Endothelial cell (in vitro differentiated cells): ENCODE measurements at regions not wholly inside any gene's neighbourhood (a gene's known extent, or its start where the extent isn't known, plus 50 kb on each side); places are given as distances from the start of the nearest gene placed in this dataset.

Experiments
- DNase-seq: peaks from one replicate; pipeline ENCODE4 v3.0.0; 2021; ENCODE audit warnings: low spot score
- H3K27ac Mint-ChIP-seq: one replicate; pipeline ENCODE4 v1.8.0; 2021; ENCODE audit warnings: mixed read lengths, inconsistent platforms; ENCODE audit not compliant: unreplicated experiment
- H3K27me3 Mint-ChIP-seq: one replicate; pipeline ENCODE4 v1.8.0; 2021; ENCODE audit warnings: mild to moderate bottlenecking, moderate library complexity, mixed read lengths, inconsistent platforms; ENCODE audit not compliant: unreplicated experiment
- H3K36me3 Mint-ChIP-seq: one replicate; pipeline ENCODE4 v1.8.0; 2021; ENCODE audit warnings: mild to moderate bottlenecking, low read depth, mixed read lengths, inconsistent platforms; ENCODE audit not compliant: unreplicated experiment
- H3K4me1 Mint-ChIP-seq: one replicate; pipeline ENCODE4 v1.8.0; 2021; ENCODE audit warnings: mild to moderate bottlenecking, mixed read lengths, inconsistent platforms; ENCODE audit not compliant: unreplicated experiment
- H3K4me3 Mint-ChIP-seq: one replicate; pipeline ENCODE4 v1.8.0; 2021; ENCODE audit warnings: mild to moderate bottlenecking, mixed read lengths, inconsistent platforms; ENCODE audit not compliant: unreplicated experiment
- H3K9me3 Mint-ChIP-seq: one replicate; pipeline ENCODE4 v1.8.0; 2021; ENCODE audit warnings: mixed read lengths, inconsistent platforms; ENCODE audit not compliant: unreplicated experiment
- CTCF ChIP-seq: fragments of 200-600 bp; sonication (generic); IDR thresholded peaks from one replicate; pipeline ENCODE4 v1.5.0; 2021; ENCODE audit warnings: antibody characterized with exemption; ENCODE audit not compliant: unreplicated experiment

- TF ChIP-seq CTCF: no peak
- peaks cover 7% of the 10 kb centered on the region for H3K27me3 Mint-ChIP-seq
- no peaks in the 10 kb centered on the region for H3K4me1 Mint-ChIP-seq
- peak overlapping the region; percentile 73 for H3K27ac Mint-ChIP-seq
- no peak overlapping the region for H3K4me3 Mint-ChIP-seq
- H3K9me3 Mint-ChIP-seq: peaks cover 9% of the 10 kb centered on the region
- DNase-seq: no peak
- peaks cover 15% of the 10 kb centered on the region for H3K36me3 Mint-ChIP-seq
Measured at GRCh38 chr13:111044087-111044830, 70.9 kb upstream of the ARHGEF7 start.

GRCh38 chr13:111043575-111043982 lies 71.5 kb upstream of the ARHGEF7 start:
- H3K9me3 Mint-ChIP-seq: peaks cover 9% of the 10 kb centered on the region
- DNase-seq: no peak
- H3K4me3 Mint-ChIP-seq: no peak overlapping the region
- no peak for TF ChIP-seq CTCF
- H3K27ac Mint-ChIP-seq: no peak overlapping the region
- no peaks in the 10 kb centered on the region for H3K4me1 Mint-ChIP-seq
- peaks cover 15% of the 10 kb centered on the region for H3K36me3 Mint-ChIP-seq
- H3K27me3 Mint-ChIP-seq: peaks cover 7% of the 10 kb centered on the region

- no peak overlapping the region for H3K4me3 Mint-ChIP-seq
- H3K4me1 Mint-ChIP-seq: peaks cover 1% of the 10 kb centered on the region
- no peak overlapping the region for H3K27ac Mint-ChIP-seq
- H3K27me3 Mint-ChIP-seq: peaks cover 7% of the 10 kb centered on the region
- no peak for TF ChIP-seq CTCF
- DNase-seq: no peak
- peaks cover 15% of the 10 kb centered on the region for H3K36me3 Mint-ChIP-seq
- H3K9me3 Mint-ChIP-seq: peaks cover 9% of the 10 kb centered on the region
Measured at GRCh38 chr13:111042661-111043226, 72.4 kb upstream of the ARHGEF7 start.

GRCh38 chr13:111040830-111041229 lies 74.3 kb upstream of the ARHGEF7 start:
- Mint-ChIP-seq H3K4me1 (peaks cover 5% of the 10 kb centered on the region), H3K9me3 (peaks cover 5% of the 10 kb centered on the region), H3K27me3 (peaks cover 7% of the 10 kb centered on the region), H3K36me3 (peaks cover 11% of the 10 kb centered on the region), H3K27ac (no peak overlapping the region), H3K4me3 (no peak overlapping the region)
- DNase-seq: no peak
- no peak for TF ChIP-seq CTCF

- H3K4me3 Mint-ChIP-seq: no peak overlapping the region
- no peak overlapping the region for H3K27ac Mint-ChIP-seq
- H3K27me3 Mint-ChIP-seq: peaks cover 4% of the 10 kb centered on the region
- H3K36me3 Mint-ChIP-seq: peaks cover 8% of the 10 kb centered on the region
- TF ChIP-seq CTCF: no peak
- DNase-seq: no peak
- H3K4me1 Mint-ChIP-seq: peaks cover 5% of the 10 kb centered on the region
- H3K9me3 Mint-ChIP-seq: peaks cover 5% of the 10 kb centered on the region
Measured at GRCh38 chr13:111039735-111040134, 75.4 kb upstream of the ARHGEF7 start.
